ENCODE measurements at regions not wholly inside any gene's neighbourhood (a gene's known extent, or its start where the extent isn't known, plus 50 kb on each side); places are given as distances from the start of the nearest gene placed in this dataset.

- TF ChIP-seq, protein P1, sequence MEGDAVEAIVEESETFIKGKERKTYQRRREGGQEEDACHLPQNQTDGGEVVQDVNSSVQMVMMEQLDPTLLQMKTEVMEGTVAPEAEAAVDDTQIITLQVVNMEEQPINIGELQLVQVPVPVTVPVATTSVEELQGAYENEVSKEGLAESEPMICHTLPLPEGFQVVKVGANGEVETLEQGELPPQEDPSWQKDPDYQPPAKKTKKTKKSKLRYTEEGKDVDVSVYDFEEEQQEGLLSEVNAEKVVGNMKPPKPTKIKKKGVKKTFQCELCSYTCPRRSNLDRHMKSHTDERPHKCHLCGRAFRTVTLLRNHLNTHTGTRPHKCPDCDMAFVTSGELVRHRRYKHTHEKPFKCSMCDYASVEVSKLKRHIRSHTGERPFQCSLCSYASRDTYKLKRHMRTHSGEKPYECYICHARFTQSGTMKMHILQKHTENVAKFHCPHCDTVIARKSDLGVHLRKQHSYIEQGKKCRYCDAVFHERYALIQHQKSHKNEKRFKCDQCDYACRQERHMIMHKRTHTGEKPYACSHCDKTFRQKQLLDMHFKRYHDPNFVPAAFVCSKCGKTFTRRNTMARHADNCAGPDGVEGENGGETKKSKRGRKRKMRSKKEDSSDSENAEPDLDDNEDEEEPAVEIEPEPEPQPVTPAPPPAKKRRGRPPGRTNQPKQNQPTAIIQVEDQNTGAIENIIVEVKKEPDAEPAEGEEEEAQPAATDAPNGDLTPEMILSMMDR (IDR thresholded peaks at IDR 0.05; ENCODE audit: insufficient read depth, low read length, poor library complexity, severe bottlenecking): no peak
- TF ChIP-seq EZH2phosphoT487 (conservative IDR thresholded peaks at IDR 0.05; ENCODE audit: low read length): no peak
Measured at GRCh38 chr20:39631557-39631956, 669.4 kb downstream of the DHX35 start.

Measured in SU-DHL-6 (cell line).